ENCODE measurements at regions not wholly inside any gene's neighbourhood (a gene's known extent, or its start where the extent isn't known, plus 50 kb on each side); places are given as distances from the start of the nearest gene placed in this dataset.

DNA sequence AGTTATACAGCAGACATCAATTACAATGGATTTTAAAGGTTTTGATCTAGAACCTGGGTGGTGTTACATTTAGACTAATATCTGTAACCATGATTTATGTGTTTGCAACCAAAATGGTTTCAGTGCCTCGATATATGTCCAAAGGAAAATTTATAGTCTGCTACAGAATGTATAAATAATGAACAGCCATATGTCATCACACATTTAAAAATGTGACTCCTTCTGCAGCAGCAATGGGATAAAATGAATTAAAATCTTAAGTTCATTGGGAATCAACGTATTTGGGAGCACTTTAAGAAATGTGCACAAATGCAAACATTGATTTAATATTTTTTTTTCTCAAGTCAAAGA lies 610.2 kb downstream of the TMEM114 start:
- no peak for DNase-seq (ENCODE audit: low read depth in 1 of 2, low spot score in 1 of 2)
- FAIRE-seq = no peak
- ChIA-PET CTCF (no interaction called here), POLR2A (no interaction called here)
- WGBS (ENCODE audit: missing lambda C conversion rate) = 0% methylated on average over 2 of the region's 2 CpGs
- Histone ChIP-seq H3K4me1 (no peaks in the 10 kb centered on the region), H3K27ac (no peak overlapping the region), H3K4me2 (no peak overlapping the region), H3K9me3 (no peaks in the 10 kb centered on the region), H3K4me3 (no peak overlapping the region)
- ATAC-seq = no peak
- TF ChIP-seq ZC3H11A (IDR thresholded peaks at IDR 0.05) (no peak), CHD2 (IDR thresholded peaks at IDR 0.05; ENCODE audit: low read length, partially characterized antibody) (no peak), FOSL2 (IDR thresholded peaks at IDR 0.05) (no peak), FOSL2 (CRISPR knock-in tag; IDR thresholded peaks at IDR 0.05) (no peak), CEBPB (IDR thresholded peaks at IDR 0.05) (no peak), MAFK (IDR thresholded peaks at IDR 0.05; ENCODE audit: partially characterized antibody) (no peak), FOSB (CRISPR knock-in tag; IDR thresholded peaks at IDR 0.05) (no peak), HOXB5 (CRISPR knock-in tag; IDR thresholded peaks at IDR 0.05) (no peak), NPAS2 (CRISPR knock-in tag; IDR thresholded peaks at IDR 0.05; ENCODE audit: borderline replicate concordance) (no peak), POLR2A (IDR thresholded peaks at IDR 0.05; ENCODE audit: low read length) (no peak)
- TF ChIP-seq, protein P1, sequence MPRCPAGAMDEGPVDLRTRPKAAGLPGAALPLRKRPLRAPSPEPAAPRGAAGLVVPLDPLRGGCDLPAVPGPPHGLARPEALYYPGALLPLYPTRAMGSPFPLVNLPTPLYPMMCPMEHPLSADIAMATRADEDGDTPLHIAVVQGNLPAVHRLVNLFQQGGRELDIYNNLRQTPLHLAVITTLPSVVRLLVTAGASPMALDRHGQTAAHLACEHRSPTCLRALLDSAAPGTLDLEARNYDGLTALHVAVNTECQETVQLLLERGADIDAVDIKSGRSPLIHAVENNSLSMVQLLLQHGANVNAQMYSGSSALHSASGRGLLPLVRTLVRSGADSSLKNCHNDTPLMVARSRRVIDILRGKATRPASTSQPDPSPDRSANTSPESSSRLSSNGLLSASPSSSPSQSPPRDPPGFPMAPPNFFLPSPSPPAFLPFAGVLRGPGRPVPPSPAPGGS (IDR thresholded peaks at IDR 0.05) = no peak
- TF ChIP-seq, protein P2, sequence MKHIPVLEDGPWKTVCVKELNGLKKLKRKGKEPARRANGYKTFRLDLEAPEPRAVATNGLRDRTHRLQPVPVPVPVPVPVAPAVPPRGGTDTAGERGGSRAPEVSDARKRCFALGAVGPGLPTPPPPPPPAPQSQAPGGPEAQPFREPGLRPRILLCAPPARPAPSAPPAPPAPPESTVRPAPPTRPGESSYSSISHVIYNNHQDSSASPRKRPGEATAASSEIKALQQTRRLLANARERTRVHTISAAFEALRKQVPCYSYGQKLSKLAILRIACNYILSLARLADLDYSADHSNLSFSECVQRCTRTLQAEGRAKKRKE (CRISPR knock-in tag; IDR thresholded peaks at IDR 0.05; ENCODE audit: low read depth) = no peak
- TF ChIP-seq, protein P3, sequence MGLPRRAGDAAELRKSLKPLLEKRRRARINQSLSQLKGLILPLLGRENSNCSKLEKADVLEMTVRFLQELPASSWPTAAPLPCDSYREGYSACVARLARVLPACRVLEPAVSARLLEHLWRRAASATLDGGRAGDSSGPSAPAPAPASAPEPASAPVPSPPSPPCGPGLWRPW (IDR thresholded peaks at IDR 0.05) = no peak
- TF ChIP-seq, protein P4, sequence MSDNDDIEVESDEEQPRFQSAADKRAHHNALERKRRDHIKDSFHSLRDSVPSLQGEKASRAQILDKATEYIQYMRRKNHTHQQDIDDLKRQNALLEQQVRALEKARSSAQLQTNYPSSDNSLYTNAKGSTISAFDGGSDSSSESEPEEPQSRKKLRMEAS (IDR thresholded peaks at IDR 0.05) = no peak

DNA sequence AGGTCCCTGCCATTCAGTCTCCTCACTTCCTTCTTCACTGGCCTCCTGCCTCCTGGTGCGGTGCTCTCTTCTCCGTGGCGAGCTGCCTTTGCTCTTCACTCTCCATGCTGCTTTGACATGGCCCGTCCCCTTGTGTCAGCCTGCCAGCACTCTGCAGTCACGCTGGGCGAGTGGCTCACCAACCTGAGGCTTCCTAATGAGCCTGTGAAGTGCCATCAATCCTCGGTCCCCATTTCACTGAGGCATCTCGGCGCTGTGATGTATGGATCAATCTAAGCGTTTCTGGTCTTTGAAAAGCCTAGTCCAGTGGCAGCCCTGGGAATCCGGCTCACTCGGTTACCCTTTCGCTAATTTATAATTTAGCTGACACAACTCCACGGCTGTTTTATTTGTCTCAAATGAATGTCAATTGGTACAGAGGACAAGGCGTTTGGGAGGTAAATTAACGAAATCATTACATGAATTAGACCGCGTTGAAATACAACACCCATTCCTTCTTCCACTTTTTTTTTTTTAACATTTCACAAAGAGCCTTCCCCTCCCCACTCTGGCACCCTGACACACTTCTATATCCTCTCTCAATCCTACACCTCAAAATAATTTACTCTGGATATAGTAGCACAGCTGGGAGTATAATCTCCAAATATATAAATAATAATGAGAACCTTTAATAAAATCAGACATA lies 610.7 kb downstream of the TMEM114 start:
- 19% methylated on average over 18 of the region's 18 CpGs for WGBS (ENCODE audit: missing lambda C conversion rate)
- POLR2A ChIA-PET = no interaction called here
- no peak for DNase-seq (ENCODE audit: low read depth in 1 of 2, low spot score in 1 of 2)
- no peak for ATAC-seq
- H3K4me3 ChIP-seq = no peak overlapping the region
- CTCF ChIA-PET = no interaction called here
- no peak for FAIRE-seq
- TF ChIP-seq MYC (IDR thresholded peaks at IDR 0.05; ENCODE audit: borderline replicate concordance, low read length) = no peak
- no peak for TF ChIP-seq RCOR1 (IDR thresholded peaks at IDR 0.05; ENCODE audit: low read depth, low read length)
- TF ChIP-seq MAZ (IDR thresholded peaks at IDR 0.05; ENCODE audit: borderline replicate concordance, low read depth, low read length) = no peak
- TF ChIP-seq CBX8 (IDR thresholded peaks at IDR 0.05) = no peak
- no peak for TF ChIP-seq POLR2A (IDR thresholded peaks at IDR 0.05; ENCODE audit: low read length)
- TF ChIP-seq, protein P1 (IDR thresholded peaks at IDR 0.05) = no peak
- H3K4me2 ChIP-seq = no peak overlapping the region
- H3K27ac ChIP-seq = no peak overlapping the region
- H3K9me3 ChIP-seq = no peaks in the 10 kb centered on the region
- no peaks in the 10 kb centered on the region for H3K4me1 ChIP-seq

DNA sequence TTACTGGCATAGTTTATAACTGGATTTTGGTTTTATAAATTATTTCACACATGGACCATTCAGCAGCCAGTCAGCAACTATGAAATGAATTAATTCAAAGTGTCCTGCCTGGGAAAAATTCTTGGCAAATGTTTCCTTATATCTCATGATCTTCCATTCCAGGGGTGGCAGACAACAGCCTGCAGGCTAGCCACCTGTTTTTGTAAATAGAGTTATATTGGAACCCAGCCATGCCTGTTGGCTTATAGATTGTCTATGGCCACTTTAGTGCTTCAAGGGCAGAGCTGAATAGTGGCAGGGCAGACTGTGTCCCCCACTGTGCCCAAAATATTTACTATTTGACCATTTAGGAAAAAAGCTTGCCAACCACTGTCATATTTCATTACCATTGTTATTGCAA lies 613.7 kb downstream of the TMEM114 start:
- H3K9me3 ChIP-seq = no peaks in the 10 kb centered on the region
- H3K4me3 ChIP-seq = no peak overlapping the region
- no peak overlapping the region for H3K27ac ChIP-seq
- H3K4me2 ChIP-seq = no peak overlapping the region
- no peaks in the 10 kb centered on the region for H3K4me1 ChIP-seq
- POLR2A ChIA-PET = no interaction called here
- CTCF ChIA-PET = interaction anchor here (1.0 kb wide), 1 partner anchor 9 kb away, joined by 3 read pairs; no protein-coding TSS in a partner anchor
- TF ChIP-seq RAD21 (conservative IDR thresholded peaks at IDR 0.05 in 1 of 2, IDR thresholded peaks at IDR 0.05 in 1 of 2) = no peak
- no peak for TF ChIP-seq MAFK (IDR thresholded peaks at IDR 0.05; ENCODE audit: partially characterized antibody)
- no peak for TF ChIP-seq EHF (CRISPR knock-in tag; IDR thresholded peaks at IDR 0.05)
- no peak for TF ChIP-seq CBX2 (IDR thresholded peaks at IDR 0.05; ENCODE audit: borderline replicate concordance, low read depth)
- TF ChIP-seq ZFP36 (IDR thresholded peaks at IDR 0.05; ENCODE audit: borderline replicate concordance, partially characterized antibody) = no peak
- no peak for TF ChIP-seq MYC (IDR thresholded peaks at IDR 0.05; ENCODE audit: borderline replicate concordance, low read length)
- TF ChIP-seq CHD4 (IDR thresholded peaks at IDR 0.05; ENCODE audit: borderline replicate concordance) = no peak
- TF ChIP-seq, protein P5, sequence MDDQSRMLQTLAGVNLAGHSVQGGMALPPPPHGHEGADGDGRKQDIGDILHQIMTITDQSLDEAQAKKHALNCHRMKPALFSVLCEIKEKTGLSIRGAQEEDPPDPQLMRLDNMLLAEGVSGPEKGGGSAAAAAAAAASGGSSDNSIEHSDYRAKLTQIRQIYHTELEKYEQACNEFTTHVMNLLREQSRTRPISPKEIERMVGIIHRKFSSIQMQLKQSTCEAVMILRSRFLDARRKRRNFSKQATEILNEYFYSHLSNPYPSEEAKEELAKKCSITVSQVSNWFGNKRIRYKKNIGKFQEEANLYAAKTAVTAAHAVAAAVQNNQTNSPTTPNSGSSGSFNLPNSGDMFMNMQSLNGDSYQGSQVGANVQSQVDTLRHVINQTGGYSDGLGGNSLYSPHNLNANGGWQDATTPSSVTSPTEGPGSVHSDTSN (IDR thresholded peaks at IDR 0.05) = no peak
- no peak for TF ChIP-seq HOXB5 (CRISPR knock-in tag; IDR thresholded peaks at IDR 0.05)
- TF ChIP-seq HEYL (CRISPR knock-in tag; IDR thresholded peaks at IDR 0.05) = no peak
- TF ChIP-seq NFE2L2 (conservative IDR thresholded peaks at IDR 0.05; ENCODE audit: low read length) = no peak
- TF ChIP-seq BHLHE40 (IDR thresholded peaks at IDR 0.05; ENCODE audit: low read depth, low read length) = no peak
- no peak for ATAC-seq
- FAIRE-seq = no peak
- DNase-seq (ENCODE audit: low read depth in 1 of 2, low spot score in 1 of 2) = no peak

Data from A549 (cell line).